ENCODE measurements at regions not wholly inside any gene's neighbourhood (a gene's known extent, or its start where the extent isn't known, plus 50 kb on each side); places are given as distances from the start of the nearest gene placed in this dataset.
"Not testable (repeated sequence)": the region's sequence is repeated elsewhere in the genome, so short reads cannot be mapped to it uniquely, and the experiment has no call there.

DNA sequence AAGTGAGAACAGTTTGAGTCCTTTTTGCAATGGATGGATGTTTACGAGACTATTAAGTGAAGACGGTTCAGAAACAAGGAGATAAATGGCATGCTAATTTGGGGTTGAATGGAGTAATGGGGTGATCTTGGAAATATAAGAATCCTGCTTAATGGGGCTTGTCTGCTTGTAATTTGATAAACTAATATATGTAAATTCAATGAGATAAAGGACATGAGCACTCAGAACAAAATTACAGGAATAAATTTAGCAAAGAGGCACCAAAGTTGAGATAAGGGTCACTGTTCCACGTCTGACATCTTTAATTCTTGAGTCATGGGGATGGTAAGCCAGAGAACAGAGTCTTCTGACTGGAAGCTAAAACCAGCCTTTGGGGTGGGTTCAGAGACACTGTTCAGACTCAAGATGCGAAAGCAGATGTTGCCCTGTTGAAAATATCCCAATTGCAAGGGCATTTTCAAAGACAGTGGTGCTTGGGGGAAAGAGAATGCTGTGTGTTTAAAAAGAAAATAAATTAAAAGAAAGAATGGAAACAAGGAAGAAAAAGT lies 67.8 kb upstream of the CHRNB4 start:
- DNase-seq (ENCODE audit: insufficient read length), result no peak
- no peak for FAIRE-seq
- no peak for TF ChIP-seq POLR2A (IDR thresholded peaks at IDR 0.05; ENCODE audit: low read depth, low read length)
- TF ChIP-seq POLR2AphosphoS5 (IDR thresholded peaks at IDR 0.05; ENCODE audit: low read depth, low read length), result no peak
- no peak for TF ChIP-seq TAF1 (IDR thresholded peaks at IDR 0.05; ENCODE audit: borderline replicate concordance, low read depth, low read length)

DNA sequence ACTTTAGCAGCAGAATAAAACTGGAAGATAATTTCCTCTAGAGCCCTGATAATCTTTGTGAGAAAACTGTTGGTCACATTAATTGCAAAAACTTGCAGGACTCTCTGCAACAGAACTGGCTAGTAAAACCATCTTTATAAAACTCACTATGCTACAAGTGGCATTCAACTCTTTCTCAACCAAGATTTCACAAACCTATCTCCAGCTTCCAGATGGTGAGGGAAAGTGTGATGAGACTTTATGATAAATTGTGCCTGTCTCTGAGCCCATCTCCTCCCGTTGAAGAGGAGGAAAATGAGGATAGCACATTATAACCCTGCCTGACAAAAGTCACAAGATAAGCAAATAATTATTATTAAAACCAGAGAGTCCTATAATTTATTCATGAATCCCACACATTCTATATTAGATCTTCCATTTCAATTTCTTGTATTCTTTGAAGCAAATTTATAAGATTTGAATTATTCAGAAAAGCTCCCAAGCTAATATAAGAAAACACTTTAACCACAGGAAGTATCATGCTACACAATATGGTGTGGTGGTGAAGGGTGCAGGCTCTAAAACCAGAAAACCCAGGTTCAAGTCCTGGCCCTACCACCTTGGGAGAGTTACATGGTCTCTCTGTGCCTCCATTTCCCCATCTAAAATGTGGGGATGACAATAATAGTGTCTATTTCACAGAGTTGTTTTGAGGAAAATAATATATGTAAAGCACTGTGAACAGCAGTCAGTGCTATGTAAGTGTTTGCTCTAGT lies 65.6 kb upstream of the CHRNB4 start:
- not testable (repeated sequence) for FAIRE-seq; DNase-seq (ENCODE audit: insufficient read length)

DNA sequence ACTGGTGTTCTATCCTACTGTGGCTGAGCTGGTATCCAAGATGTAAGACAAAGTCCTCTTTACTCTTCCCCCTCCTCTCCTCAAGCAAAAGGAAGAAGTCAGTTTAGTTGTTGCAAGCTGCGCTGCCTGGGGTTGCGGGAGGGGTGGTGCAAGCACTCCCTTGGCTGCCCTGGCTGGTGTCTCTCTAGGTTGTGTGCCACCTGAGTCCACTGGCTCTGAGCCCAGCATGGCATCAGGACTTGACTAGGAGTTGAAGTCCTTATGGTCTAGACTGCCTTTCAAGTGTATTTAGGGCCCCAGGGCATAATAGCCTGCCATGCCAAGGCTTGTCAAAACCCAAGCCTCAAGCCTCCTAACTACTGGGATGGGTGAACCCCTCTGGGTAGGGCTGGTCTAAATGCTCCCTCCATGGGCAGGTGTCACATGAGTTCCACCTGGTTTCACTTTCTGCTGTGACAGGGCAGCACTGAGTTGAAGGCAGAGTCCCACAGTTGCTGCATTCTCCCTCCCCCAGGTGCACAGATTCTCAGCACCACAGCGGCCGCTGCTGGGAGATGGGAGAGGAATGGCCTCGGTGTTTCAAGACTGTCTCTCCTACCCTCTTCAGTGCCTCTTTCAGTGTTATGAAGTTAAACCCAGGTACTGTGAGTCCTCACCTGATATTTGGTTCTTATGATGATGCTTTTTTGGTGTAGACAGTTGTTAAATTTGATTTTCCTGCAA lies 62.5 kb upstream of the CHRNB4 start:
- DNase-seq (ENCODE audit: insufficient read length); FAIRE-seq: not testable (repeated sequence)

DNA sequence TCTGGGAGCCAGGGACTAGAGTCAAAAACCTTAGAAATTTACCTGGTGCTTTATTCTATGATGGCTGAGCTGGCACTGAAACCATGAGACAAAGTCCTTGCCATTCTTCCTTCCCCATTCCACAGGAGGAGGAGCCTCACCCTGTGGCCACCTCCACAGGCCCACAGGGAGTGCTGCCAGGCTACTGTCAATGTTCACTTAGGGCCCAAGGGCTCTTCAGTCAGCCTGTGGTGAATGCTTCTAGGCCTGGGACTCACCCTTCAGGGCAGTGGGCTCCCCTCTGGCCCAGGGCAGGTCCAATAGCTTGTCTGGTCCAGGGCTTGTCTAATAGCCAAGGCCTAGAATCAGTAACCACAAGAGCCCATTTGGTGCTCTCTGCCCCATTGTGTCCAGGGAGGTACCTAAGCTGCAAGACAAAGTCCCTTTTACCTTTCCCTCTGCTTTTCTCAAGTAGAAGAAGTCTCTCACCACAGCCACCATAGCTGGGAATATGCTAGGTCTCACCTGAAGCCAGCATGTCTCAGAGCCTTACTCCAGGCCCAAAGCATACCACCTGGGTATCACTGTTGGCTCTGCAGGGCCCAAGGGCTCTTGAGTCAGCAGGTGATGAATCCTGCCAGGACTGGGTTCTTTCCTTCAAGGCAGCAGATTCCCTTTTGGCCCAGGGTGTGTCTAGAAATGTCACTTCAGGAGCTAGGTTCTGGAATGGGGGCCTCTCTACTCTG lies 61.8 kb upstream of the CHRNB4 start:
- TF ChIP-seq TAF1 (IDR thresholded peaks at IDR 0.05; ENCODE audit: borderline replicate concordance, low read depth, low read length), result no peak
- TF ChIP-seq POLR2AphosphoS5 (IDR thresholded peaks at IDR 0.05; ENCODE audit: low read depth, low read length), result no peak
- no peak for TF ChIP-seq POLR2A (IDR thresholded peaks at IDR 0.05; ENCODE audit: low read depth, low read length)
- DNase-seq (ENCODE audit: insufficient read length) (no peak), FAIRE-seq (no peak)

DNA sequence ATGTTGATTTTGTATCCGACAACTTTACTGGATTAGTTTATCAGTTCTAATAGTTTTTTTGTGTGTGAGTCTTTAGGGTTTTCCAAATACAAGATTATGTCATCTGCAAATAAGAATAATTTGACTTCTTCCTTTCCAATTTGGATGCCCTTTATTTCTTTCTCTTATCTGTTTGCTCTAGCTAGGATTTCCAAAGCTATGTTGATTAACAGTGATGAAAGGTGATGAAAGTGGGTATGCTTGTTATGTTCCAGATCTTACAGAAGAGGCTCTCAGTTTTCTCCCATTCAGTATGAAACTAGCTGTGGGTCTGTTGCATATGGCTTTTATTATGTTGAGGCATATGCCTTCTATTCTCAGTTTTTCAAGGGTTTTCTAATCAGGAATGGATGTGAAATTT lies 56.4 kb upstream of the CHRNB4 start:
- DNase-seq (ENCODE audit: insufficient read length) (no peak), FAIRE-seq (no peak)
- TF ChIP-seq TAF1 (IDR thresholded peaks at IDR 0.05; ENCODE audit: borderline replicate concordance, low read depth, low read length) (no peak), POLR2A (IDR thresholded peaks at IDR 0.05; ENCODE audit: low read depth, low read length) (no peak), POLR2AphosphoS5 (IDR thresholded peaks at IDR 0.05; ENCODE audit: low read depth, low read length) (no peak)

DNA sequence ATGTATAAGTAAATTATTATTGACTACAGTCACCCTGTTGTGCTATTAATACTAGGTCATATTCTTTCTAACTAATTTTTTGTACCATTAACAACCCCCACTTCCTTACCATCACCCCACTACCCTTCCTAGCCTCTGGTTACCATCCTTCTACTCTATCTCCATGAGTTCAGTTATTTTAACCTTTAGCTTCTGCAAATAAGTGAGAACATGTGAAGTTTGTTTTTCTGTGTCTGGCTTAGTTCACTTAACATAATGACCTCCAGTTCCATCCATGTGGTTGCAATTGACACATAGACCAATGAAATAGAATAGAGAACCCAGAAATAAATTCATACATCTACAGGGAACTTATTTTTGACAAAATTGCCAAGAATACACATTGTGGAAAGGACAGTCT lies 55.4 kb upstream of the CHRNB4 start:
- TF ChIP-seq TAF1 (IDR thresholded peaks at IDR 0.05; ENCODE audit: borderline replicate concordance, low read depth, low read length) (no peak), POLR2A (IDR thresholded peaks at IDR 0.05; ENCODE audit: low read depth, low read length) (no peak), POLR2AphosphoS5 (IDR thresholded peaks at IDR 0.05; ENCODE audit: low read depth, low read length) (no peak)
- DNase-seq (ENCODE audit: insufficient read length) (no peak), FAIRE-seq (no peak)

DNA sequence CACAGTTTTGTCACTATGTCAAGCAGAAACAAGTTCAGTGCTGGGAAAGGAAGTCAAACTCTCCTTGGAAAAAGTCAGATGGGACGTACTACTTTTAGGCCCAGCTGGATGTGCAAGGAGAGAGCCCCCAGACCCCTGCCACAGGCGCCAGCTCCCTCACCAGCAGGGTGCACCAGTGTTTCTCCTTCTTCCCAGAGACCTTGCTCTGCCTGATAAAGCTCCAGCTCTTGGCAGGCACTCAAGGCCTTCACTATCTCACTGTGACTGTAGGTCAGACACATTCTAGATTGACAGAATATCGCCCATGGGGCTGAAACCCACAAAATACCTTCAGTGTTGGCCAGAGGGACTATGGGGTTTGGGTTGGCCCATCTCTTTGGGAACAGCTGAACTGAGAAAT lies 54.8 kb upstream of the CHRNB4 start:
- DNase-seq (ENCODE audit: insufficient read length), result no peak
- no peak for FAIRE-seq
- TF ChIP-seq TAF1 (IDR thresholded peaks at IDR 0.05; ENCODE audit: borderline replicate concordance, low read depth, low read length), result no peak
- no peak for TF ChIP-seq POLR2A (IDR thresholded peaks at IDR 0.05; ENCODE audit: low read depth, low read length)
- TF ChIP-seq POLR2AphosphoS5 (IDR thresholded peaks at IDR 0.05; ENCODE audit: low read depth, low read length), result no peak

DNA sequence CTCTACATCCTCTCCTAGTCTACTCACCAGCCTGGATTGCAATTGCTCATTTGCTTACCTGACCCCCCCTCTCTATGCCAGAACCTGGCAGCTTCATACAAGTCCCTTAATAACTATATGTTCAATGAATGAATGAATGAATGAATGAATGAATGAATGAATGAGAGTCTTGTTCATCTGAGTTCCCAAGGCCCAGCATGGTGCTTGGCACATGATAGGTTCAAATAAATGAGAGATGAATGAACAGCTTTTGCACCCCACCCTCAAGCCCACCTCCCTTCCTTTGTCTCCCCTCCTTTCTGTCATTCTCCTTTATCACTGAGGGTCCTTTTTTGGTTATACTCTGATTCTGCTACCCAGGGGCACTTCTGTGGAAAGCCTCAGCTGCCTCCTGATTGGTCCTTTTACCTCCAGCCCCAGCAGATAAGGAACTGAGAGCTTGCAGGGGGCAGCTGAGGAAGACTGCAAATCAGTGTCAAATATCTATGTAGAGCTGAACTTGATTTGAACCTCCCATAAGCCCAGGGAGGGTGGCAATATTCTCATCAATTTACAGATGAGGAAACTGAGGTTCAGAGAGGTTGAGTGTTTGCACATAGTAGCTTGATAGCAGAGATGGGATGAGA lies 54.1 kb upstream of the CHRNB4 start:
- TF ChIP-seq TAF1 (IDR thresholded peaks at IDR 0.05; ENCODE audit: borderline replicate concordance, low read depth, low read length) (no peak), POLR2AphosphoS5 (IDR thresholded peaks at IDR 0.05; ENCODE audit: low read depth, low read length) (no peak), POLR2A (IDR thresholded peaks at IDR 0.05; ENCODE audit: low read depth, low read length) (no peak)
- peak; percentile 44 for FAIRE-seq
- no peak for DNase-seq (ENCODE audit: insufficient read length)

DNA sequence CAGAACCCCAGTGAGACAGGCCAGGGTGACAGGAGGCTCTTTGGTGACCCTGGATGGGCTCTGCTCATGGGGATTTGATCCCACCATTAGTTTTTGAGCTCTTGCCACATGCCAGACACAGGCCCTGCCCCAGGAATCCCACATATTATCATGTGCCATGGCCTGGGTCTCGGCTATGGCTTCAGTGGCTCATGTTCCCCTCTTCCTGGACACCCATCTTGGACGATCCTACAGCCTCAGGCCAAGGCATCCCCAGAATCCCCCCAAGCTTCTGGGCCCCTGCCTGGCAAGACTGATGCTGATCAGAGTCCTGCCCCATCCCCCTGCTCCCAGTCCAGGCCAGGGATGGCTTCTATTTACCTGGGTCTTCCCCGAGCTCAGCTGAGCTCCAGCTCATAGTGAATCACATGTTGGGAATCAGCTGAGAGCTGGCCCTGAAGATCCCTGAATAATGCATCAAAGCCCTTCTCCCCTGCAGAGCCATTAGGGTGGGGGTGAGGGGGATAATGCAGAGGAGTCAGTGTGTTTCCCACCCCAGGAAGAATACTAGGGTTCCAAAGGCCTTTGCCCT lies 50.9 kb upstream of the CHRNB4 start:
- no peak for DNase-seq (ENCODE audit: insufficient read length)
- FAIRE-seq, result no peak
- no peak for TF ChIP-seq TAF1 (IDR thresholded peaks at IDR 0.05; ENCODE audit: borderline replicate concordance, low read depth, low read length)
- TF ChIP-seq POLR2A (IDR thresholded peaks at IDR 0.05; ENCODE audit: low read depth, low read length), result no peak
- TF ChIP-seq POLR2AphosphoS5 (IDR thresholded peaks at IDR 0.05; ENCODE audit: low read depth, low read length), result no peak

DNA sequence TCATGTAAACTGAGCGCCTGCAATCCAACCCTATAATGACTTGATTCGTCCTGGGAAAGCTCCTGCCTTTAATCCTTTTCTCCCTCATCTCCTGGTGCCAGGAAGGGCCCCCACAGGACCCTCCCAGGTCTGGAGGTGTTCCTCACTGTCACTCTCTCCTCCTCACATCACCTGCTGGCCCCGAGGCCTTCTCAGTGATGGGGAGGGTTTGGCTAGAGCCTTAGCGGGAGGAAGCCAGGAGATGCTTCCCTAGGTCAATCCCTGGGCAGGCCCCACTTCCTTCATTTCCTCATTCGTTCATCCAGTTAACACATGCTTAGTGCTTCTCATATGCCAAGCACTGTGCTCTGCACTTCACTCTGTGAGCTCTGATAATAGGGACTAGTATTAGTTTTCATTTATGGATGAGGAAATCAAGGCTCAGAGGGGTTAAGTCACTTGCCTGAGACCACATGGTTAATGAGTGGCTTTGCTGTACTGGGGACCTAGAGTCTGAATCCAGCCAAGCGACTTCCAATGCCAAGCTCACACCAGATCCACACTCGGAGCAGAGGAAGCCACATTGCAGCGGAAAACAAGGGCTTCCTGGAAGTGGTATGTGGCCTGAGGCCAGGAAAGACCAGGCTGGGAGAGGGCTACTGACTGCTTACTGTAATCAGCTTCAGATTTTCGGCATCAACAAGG lies 50.3 kb upstream of the CHRNB4 start:
- FAIRE-seq (no peak), DNase-seq (ENCODE audit: insufficient read length) (no peak)
- TF ChIP-seq TAF1 (IDR thresholded peaks at IDR 0.05; ENCODE audit: borderline replicate concordance, low read depth, low read length) (no peak), POLR2AphosphoS5 (IDR thresholded peaks at IDR 0.05; ENCODE audit: low read depth, low read length) (no peak), POLR2A (IDR thresholded peaks at IDR 0.05; ENCODE audit: low read depth, low read length) (no peak)

All from GM12892 (cell line).